ENCODE measurements at regions not wholly inside any gene's neighbourhood (a gene's known extent, or its start where the extent isn't known, plus 50 kb on each side); places are given as distances from the start of the nearest gene placed in this dataset.

- no peak overlapping the region for H3K27ac ChIP-seq (ENCODE audit: low read length)
- no peaks in the 10 kb centered on the region for H3K27me3 ChIP-seq (ENCODE audit: control insufficient read depth, insufficient read depth, low read length)
- Mint-ChIP-seq H3K9me3 (peaks cover 3% of the 10 kb centered on the region in 2 donors), H3K4me1 (no peaks in the 10 kb centered on the region), H3K27me3 (ENCODE audit: low read depth in 2 of 2) (no peaks in the 10 kb centered on the region), H3K36me3 (no peaks in the 10 kb centered on the region), H3K4me3 (no peak overlapping the region), H3K27ac (no peak overlapping the region)
- no peak overlapping the region for H3K4me3 ChIP-seq (ENCODE audit: low read length)
- TF ChIP-seq CTCF (IDR thresholded peaks at IDR 0.05), result no peak
- ATAC-seq (no peak), DNase-seq (no peak)
- intact Hi-C loops (cut with micrococcal nuclease), result no loop called here
- WGBS (ENCODE audit: insufficient coverage), result 77% methylated on average over 3 of the region's 3 CpGs
- H3K9me3 ChIP-seq (ENCODE audit: control insufficient read depth, insufficient read depth, low read length), result no peaks in the 10 kb centered on the region
- H3K36me3 ChIP-seq (ENCODE audit: control insufficient read depth, insufficient read depth, low read length), result no peaks in the 10 kb centered on the region
- no peaks in the 10 kb centered on the region for H3K4me1 ChIP-seq (ENCODE audit: control insufficient read depth, insufficient read depth, low read length)
Measured at GRCh38 chr18:56453631-56454030, 184.8 kb downstream of the TXNL1 start.

- no peaks in the 10 kb centered on the region for H3K4me1 Mint-ChIP-seq
- no peak for TF ChIP-seq CTCF (IDR thresholded peaks at IDR 0.05)
Measured at GRCh38 chr18:56451188-56451587, 187.2 kb downstream of the TXNL1 start.

GRCh38 chr18:56448751-56449150 lies 189.6 kb downstream of the TXNL1 start:
- H3K27ac ChIP-seq (ENCODE audit: low read length), result no peak overlapping the region
- 89% methylated on average over 5 of the region's 5 CpGs for WGBS (ENCODE audit: insufficient coverage)
- no peaks in the 10 kb centered on the region for H3K36me3 Mint-ChIP-seq
- no peak overlapping the region for H3K4me3 ChIP-seq (ENCODE audit: low read length)
- H3K4me1 Mint-ChIP-seq, result no peaks in the 10 kb centered on the region
- ATAC-seq (no peak), DNase-seq (no peak)
- H3K9me3 ChIP-seq (ENCODE audit: control insufficient read depth, insufficient read depth, low read length), result no peaks in the 10 kb centered on the region
- no peak for TF ChIP-seq CTCF (IDR thresholded peaks at IDR 0.05)
- H3K27me3 Mint-ChIP-seq (ENCODE audit: low read depth in 2 of 2), result no peaks in the 10 kb centered on the region
- H3K27ac Mint-ChIP-seq, result no peak overlapping the region
- no peak overlapping the region for H3K4me3 Mint-ChIP-seq
- intact Hi-C loops (cut with micrococcal nuclease), result no loop called here
- no peaks in the 10 kb centered on the region for H3K36me3 ChIP-seq (ENCODE audit: control insufficient read depth, insufficient read depth, low read length)
- peaks cover 2 to 3% of the 10 kb centered on the region in 2 donors for H3K9me3 Mint-ChIP-seq
- H3K27me3 ChIP-seq (ENCODE audit: control insufficient read depth, insufficient read depth, low read length), result no peaks in the 10 kb centered on the region
- no peaks in the 10 kb centered on the region for H3K4me1 ChIP-seq (ENCODE audit: control insufficient read depth, insufficient read depth, low read length)

More at GRCh38 chr18:56451188-56451587, 187.2 kb downstream of the TXNL1 start:
- no peak overlapping the region for H3K4me3 ChIP-seq (ENCODE audit: low read length)
- ATAC-seq, result no peak
- intact Hi-C loops (cut with micrococcal nuclease), result no loop called here
- H3K36me3 ChIP-seq (ENCODE audit: control insufficient read depth, insufficient read depth, low read length), result no peaks in the 10 kb centered on the region
- no peaks in the 10 kb centered on the region for H3K27me3 ChIP-seq (ENCODE audit: control insufficient read depth, insufficient read depth, low read length)
- no peaks in the 10 kb centered on the region for H3K4me1 ChIP-seq (ENCODE audit: control insufficient read depth, insufficient read depth, low read length)
- Mint-ChIP-seq H3K36me3 (no peaks in the 10 kb centered on the region), H3K27ac (no peak overlapping the region), H3K4me3 (no peak overlapping the region), H3K27me3 (ENCODE audit: low read depth in 2 of 2) (no peaks in the 10 kb centered on the region), H3K9me3 (peaks cover 3% of the 10 kb centered on the region in 2 donors)
- no peaks in the 10 kb centered on the region for H3K9me3 ChIP-seq (ENCODE audit: control insufficient read depth, insufficient read depth, low read length)
- WGBS (ENCODE audit: insufficient coverage), result 93% methylated on average over 1 of the region's 1 CpG
- no peak overlapping the region for H3K27ac ChIP-seq (ENCODE audit: low read length)
- DNase-seq, result no peak

- ATAC-seq, result no peak
- Histone ChIP-seq H3K9me3 (ENCODE audit: control insufficient read depth, insufficient read depth, low read length) (no peaks in the 10 kb centered on the region), H3K36me3 (ENCODE audit: control insufficient read depth, insufficient read depth, low read length) (no peaks in the 10 kb centered on the region), H3K27ac (ENCODE audit: low read length) (no peak overlapping the region), H3K4me1 (ENCODE audit: control insufficient read depth, insufficient read depth, low read length) (no peaks in the 10 kb centered on the region), H3K4me3 (ENCODE audit: low read length) (no peak overlapping the region), H3K27me3 (ENCODE audit: control insufficient read depth, insufficient read depth, low read length) (no peaks in the 10 kb centered on the region)
- intact Hi-C loops (cut with micrococcal nuclease), result no loop called here
- Mint-ChIP-seq H3K36me3 (no peaks in the 10 kb centered on the region), H3K4me1 (no peaks in the 10 kb centered on the region), H3K27me3 (ENCODE audit: low read depth in 2 of 2) (no peaks in the 10 kb centered on the region), H3K9me3 (peaks cover 0 to 4% of the 10 kb centered on the region in 2 donors), H3K27ac (no peak overlapping the region), H3K4me3 (no peak overlapping the region)
- WGBS (ENCODE audit: insufficient coverage), result 51% methylated on average over 6 of the region's 6 CpGs
- DNase-seq, result no peak
- no peak for TF ChIP-seq CTCF (IDR thresholded peaks at IDR 0.05)
Measured at GRCh38 chr18:56445422-56445821, 193.0 kb downstream of the TXNL1 start.
